CD4-positive, alpha-beta T cell treated with Interferon alpha-2 for 1 hour (primary cell): ENCODE measurements at regions not wholly inside any gene's neighbourhood (a gene's known extent, or its start where the extent isn't known, plus 50 kb on each side); places are given as distances from the start of the nearest gene placed in this dataset.

ENCODE experiments used
- DNase-seq, 2 donors: peaks; one replicate each; pipeline ENCODE4 v3.0.0-alpha.2; 2020 to 2022

- DNase-seq, result no peak
These were observed 79.0 kb upstream of the NKD1 start for GRCh38 chr16:50469121-50469743.

- DNase-seq, result no peak
These were observed 79.5 kb upstream of the NKD1 start for GRCh38 chr16:50468749-50469078.

GRCh38 chr16:50467943-50468748 lies 80.0 kb upstream of the NKD1 start:
- no peak for DNase-seq

GRCh38 chr16:50467559-50467942 lies 80.6 kb upstream of the NKD1 start:
- DNase-seq, result no peak

- no peak for DNase-seq
These were observed 82.0 kb upstream of the NKD1 start for GRCh38 chr16:50466170-50466569.

- DNase-seq, result no peak
These were observed 83.6 kb upstream of the NKD1 start for GRCh38 chr16:50464325-50465290.

GRCh38 chr16:50463581-50464324 lies 84.4 kb upstream of the NKD1 start:
- DNase-seq, result no peak

- no peak for DNase-seq
These were observed 85.2 kb upstream of the NKD1 start for GRCh38 chr16:50462793-50463507.

- DNase-seq, result no peak
These were observed 86.8 kb upstream of the NKD1 start for GRCh38 chr16:50461400-50461760.

- DNase-seq, result no peak
These were observed 87.4 kb upstream of the NKD1 start for GRCh38 chr16:50460538-50461399.

GRCh38 chr16:50459496-50460080 lies 88.6 kb upstream of the NKD1 start:
- no peak for DNase-seq

GRCh38 chr16:50458667-50459495 lies 89.3 kb upstream of the NKD1 start:
- no peak for DNase-seq

- no peak for DNase-seq
These were observed 89.2 kb upstream of the BRD7 start for GRCh38 chr16:50457979-50458491.

GRCh38 chr16:50457423-50457822 lies 88.6 kb upstream of the BRD7 start:
- DNase-seq, result no peak

- no peak for DNase-seq
These were observed 86.6 kb upstream of the BRD7 start for GRCh38 chr16:50455288-50455845.

GRCh38 chr16:50453446-50453845 lies 84.7 kb upstream of the BRD7 start:
- no peak for DNase-seq

- DNase-seq, result no peak
These were observed 83.2 kb upstream of the BRD7 start for GRCh38 chr16:50451951-50452508.

- no peak for DNase-seq
These were observed 82.2 kb upstream of the BRD7 start for GRCh38 chr16:50450957-50451356.

- DNase-seq, result no peak
These were observed 81.0 kb upstream of the BRD7 start for GRCh38 chr16:50449800-50450199.
